ENCODE measurements at regions not wholly inside any gene's neighbourhood (a gene's known extent, or its start where the extent isn't known, plus 50 kb on each side); places are given as distances from the start of the nearest gene placed in this dataset.

DNA sequence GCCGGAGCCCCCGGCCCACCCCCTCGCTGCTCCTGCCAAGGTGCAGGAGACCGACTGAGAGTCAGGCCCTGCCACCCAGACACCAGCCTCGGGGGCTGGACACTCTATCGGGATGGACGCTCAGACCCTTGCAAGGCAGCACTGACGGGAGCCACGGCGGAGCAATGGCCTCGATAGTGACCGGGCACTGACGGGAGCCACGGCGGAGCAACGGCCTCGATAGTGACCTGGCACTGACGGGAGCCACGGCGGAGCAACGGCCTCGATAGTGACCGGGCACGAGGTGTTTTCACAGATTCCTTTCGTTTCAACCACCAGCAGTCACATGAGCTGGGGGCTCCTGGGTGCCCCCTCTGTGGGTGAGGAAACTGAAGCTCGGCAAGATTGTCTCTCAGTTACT, 123.6 kb upstream of the PPP1R26 start:
- TF ChIP-seq POLR2AphosphoS5 (IDR thresholded peaks at IDR 0.05; ENCODE audit: low read depth, low read length) (no peak), TAF1 (IDR thresholded peaks at IDR 0.05; ENCODE audit: borderline replicate concordance, insufficient read depth, low read length) (no peak), SIN3A (IDR thresholded peaks at IDR 0.05; ENCODE audit: borderline replicate concordance, insufficient read depth, low read length) (no peak)
- TF ChIP-seq, protein P1, sequence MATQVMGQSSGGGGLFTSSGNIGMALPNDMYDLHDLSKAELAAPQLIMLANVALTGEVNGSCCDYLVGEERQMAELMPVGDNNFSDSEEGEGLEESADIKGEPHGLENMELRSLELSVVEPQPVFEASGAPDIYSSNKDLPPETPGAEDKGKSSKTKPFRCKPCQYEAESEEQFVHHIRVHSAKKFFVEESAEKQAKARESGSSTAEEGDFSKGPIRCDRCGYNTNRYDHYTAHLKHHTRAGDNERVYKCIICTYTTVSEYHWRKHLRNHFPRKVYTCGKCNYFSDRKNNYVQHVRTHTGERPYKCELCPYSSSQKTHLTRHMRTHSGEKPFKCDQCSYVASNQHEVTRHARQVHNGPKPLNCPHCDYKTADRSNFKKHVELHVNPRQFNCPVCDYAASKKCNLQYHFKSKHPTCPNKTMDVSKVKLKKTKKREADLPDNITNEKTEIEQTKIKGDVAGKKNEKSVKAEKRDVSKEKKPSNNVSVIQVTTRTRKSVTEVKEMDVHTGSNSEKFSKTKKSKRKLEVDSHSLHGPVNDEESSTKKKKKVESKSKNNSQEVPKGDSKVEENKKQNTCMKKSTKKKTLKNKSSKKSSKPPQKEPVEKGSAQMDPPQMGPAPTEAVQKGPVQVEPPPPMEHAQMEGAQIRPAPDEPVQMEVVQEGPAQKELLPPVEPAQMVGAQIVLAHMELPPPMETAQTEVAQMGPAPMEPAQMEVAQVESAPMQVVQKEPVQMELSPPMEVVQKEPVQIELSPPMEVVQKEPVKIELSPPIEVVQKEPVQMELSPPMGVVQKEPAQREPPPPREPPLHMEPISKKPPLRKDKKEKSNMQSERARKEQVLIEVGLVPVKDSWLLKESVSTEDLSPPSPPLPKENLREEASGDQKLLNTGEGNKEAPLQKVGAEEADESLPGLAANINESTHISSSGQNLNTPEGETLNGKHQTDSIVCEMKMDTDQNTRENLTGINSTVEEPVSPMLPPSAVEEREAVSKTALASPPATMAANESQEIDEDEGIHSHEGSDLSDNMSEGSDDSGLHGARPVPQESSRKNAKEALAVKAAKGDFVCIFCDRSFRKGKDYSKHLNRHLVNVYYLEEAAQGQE (IDR thresholded peaks at IDR 0.05; ENCODE audit: insufficient read depth in 1 of 2, low read depth in 2 of 2, low read length in 2 of 2), result no peak
